ENCODE measurements at regions not wholly inside any gene's neighbourhood (a gene's known extent, or its start where the extent isn't known, plus 50 kb on each side); places are given as distances from the start of the nearest gene placed in this dataset.
"Not testable (repeated sequence)": the region's sequence is repeated elsewhere in the genome, so short reads cannot be mapped to it uniquely, and the experiment has no call there.

DNA sequence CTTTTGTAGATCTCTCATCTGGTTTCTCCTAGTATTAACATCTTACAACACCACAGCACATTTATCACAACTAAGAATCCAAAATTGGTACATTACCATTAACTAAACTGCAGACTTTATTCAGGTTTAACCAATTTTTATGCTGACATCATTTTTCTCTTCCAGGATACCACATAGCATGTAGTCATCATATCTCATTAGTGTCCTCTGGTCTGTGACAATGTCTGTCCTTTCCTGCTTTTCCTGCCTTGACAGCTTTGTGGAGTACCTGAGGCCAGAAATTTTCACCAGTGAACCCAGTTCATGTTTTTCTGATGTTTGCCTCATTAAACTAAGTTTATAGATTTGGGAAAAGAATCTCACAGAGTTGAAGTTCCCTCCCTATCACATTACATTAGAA lies 294.7 kb upstream of the TNC start:
- no peak for DNase-seq

DNA sequence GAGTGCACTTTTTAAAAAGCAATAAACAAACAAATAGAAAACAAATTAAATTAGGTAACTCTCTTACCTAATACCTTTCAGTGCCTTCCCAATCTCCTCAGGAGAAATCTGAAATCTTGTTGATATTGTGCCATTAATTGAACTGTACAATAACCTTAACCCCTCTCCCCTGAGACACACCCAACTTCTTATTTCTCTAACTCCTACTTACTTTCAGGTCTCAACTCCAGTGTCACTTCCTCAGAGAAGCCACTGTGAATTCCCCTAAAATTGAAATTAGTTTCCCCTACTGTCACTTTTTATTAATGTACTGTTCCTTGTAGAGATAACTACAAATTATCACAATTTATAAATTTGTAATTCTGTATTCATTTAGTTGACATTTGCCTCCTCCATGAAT lies 295.3 kb upstream of the TNC start:
- DNase-seq: no peak

DNA sequence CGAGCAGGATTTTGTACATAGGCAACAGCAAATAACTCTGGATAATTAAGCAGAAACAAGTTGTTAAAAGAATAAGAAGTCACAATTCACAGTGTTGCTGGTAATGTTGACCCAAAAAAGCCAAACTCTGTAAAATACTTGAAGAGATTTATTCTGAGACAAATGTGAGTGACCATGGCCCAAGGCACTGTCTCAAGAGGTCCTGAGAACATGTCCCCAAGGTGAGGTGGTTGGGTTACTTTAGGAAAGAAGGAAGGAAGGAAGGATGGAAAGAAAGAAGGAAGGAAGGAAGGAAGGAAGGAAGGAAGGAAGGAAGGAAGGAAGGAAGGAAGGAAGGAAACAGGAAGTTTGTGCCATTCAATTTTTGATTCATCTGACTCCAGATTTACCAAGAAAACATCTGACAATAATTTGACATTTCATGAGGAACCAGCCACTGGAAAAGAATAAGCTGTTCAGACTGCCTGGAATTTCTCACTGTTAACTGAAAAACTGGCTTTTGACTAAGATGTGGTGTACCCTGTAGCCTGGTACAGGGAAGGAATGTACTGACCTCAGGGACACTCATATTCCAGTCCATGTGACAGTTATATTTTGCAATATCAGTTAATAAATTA lies 295.9 kb upstream of the TNC start:
- DNase-seq: no peak

DNA sequence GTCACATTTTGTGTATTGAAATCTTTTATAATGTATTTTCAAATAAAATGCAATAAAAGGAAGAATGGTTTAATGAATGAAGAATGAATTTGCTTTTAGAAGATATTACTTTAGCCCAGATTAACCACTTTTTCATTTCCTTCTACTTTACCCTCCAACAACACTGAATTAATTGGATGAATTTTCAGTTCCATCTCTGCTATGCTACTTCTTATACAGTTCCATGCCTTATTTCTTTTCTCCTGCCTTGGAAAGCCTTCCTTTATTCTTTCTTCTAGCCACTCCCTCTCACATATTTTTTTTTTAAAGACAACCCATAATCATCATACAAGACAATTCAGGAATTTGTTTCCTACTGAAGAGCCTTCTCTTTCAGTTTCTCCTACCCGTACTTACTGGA lies 296.6 kb upstream of the TNC start:
- DNase-seq: no peak

DNA sequence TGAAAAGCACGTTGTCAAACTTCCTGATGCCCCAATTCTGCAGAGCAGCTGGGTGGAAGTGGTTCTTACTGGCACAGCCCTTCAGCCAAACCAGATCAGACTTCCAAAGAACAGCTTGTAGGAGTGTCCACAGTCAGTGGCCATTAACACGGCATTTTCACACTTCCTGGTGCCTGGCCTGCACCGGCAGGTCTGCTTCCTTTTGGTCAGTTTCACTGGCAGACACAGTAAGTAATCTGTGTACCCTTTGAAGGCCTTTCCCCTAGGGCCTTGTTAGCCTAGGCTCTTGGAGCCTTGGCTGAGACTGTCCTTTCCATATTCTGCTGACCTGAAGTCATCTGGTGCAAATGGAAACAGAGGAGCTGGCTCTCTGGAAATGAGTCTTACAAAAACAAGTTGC lies 297.5 kb upstream of the TNC start:
- DNase-seq: no peak

DNA sequence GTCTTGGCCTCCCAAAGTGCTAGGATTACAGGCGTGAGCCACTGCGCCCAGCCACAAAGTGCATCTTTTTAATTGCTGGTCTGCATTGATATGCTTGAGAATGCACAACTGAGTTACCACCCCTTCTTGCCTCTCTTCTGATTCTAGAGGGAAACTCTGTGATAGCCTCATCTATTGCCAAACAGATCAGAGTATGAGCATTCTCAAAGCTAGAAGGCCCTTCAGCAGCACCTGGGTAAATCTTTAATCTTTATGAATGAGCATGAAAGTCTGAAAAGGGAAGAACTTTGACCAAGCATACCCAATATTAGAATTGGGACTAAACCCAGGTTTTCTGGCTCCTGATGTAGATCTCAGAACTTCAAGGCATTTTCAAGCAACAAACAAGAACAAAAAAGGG lies 298.3 kb upstream of the TNC start:
- DNase-seq: no peak

DNA sequence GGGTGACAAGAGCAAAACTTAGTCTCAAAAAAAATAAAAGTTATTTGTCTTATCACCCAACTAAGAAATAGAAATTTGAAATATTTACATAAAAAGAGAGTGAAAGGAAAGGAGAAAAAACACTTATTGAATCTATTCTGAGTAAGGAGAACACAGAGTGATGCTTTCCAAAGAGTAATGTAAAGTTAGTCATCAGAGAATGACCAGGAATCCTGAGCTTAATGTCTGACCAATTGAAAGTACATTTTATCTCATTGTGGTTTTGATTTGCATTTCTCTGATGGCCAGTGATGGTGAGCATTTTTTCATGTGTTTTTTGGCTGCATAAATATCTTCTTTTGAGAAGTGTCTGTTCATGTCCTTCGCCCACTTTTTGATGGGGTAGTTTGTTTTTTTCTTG lies 300.2 kb upstream of the TNC start:
- not testable (repeated sequence) for DNase-seq

DNA sequence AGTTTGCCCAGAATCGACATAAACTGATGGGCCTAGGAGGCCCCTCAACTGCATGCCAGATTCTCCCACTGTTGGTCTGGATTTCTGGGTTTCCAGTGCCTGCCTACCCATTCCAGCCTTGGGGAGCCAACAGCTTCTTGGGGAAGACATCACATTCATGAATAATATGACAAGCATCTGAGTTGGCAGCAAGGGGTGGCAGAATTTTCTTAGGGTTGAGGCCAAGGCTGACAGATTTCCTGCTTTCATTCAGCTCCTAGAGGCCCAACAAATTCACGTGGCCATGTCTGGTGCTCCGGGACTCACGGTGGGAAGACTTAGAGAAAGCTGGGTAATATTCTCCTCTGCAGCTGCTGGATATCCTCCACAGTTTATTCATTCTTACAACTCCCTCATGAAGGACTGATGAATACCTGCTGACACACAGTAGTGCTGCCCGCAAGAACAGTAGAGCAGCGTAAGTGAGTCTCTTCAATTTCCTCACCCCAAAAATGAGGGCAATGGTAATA lies 305.0 kb upstream of the TNC start:
- no peak for DNase-seq

DNA sequence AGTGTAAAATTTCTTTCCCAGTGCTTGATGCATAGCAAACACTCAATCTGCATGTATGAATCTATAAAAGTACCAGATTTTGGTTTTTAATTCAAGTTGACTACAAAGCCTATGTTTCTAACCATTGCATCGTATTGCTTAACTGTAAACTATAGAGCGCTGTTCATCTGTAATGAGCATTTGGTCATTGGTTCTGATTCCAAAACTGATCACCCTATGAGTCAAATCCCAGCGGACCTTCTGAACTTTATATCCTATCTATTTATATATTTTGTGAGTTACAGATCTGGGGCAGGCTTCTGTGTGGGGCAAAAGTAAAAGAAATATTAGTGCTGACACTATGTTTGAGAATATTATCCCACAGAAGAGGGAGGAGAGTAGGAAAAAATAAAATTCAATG lies 305.7 kb upstream of the TNC start:
- DNase-seq: no peak

DNA sequence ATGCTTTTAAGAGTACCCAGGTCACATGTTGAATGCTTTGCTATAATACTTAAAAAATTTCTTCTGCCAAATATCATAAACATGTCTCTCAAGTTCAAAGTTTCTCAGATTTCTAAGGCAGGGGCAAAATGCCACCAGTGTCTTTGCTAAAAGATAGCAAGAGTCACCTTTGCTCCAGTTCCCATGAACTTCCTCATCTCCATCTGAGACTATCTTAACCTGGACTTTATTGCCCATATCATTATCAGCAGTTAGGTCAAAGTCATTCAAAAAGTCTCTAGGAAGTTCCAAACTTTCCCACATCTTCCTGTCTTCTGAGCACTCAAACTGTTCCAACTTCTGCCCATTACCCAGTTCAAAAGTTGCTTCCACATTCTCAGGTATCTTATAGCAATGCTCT lies 307.6 kb upstream of the TNC start:
- DNase-seq: no peak

DNA sequence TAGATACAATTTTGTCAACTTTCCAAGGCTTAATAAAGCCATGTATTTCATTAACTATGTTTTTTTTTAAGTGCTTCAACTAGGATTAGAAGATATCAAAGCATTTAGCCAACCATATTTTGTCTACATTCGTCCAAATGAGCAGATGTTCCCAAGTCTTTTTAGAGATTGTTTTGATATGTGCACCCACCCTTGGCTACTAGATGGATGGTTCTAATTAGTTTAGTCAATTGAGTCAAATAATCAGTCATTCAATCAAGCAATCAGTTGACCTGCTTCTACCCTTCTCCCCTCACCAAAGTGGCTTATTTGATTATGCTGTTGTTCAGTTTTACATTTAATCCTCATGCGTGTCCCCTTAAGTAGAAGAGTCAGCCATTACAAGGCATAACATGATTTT lies 319.5 kb upstream of the TNC start:
- DNase-seq: no peak

DNA sequence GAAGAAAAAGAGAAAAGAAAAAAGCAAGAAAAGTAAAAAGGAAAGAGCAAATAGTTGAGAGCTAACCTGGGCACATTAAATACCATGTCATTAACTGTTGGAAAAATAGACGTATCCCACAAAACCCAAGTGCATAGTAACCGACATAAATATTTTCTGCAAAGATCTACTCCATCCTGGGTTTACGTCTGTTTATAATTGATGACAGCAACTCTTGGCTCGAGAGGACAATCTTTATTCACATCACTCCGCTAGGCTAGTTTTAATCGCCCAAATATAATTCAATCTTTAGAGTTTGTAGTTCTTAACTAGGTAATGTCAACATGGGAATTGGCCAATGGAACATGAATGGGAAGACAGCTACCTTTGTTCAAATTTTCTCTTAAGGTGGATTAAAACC lies 321.7 kb upstream of the TNC start:
- no peak for DNase-seq

DNA sequence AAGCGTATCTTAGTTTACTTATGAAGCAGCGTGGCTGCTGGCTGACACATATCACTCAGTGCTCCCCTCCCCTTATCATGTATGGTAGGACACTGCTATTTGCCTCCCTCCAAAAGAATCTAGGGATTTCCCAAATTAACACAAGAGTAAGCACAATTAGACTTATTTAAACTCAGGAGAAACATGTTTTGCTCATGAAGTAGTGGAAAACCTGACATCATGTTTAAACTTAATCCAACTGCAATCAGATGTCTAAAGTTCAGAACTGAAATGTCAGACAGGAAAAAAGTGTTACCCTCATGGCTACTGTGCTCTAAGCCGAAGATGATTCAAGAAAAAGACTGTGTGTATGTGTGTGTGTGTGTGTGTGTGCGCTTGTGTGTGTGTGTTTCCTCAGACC lies 324.1 kb upstream of the TNC start:
- DNase-seq: no peak

DNA sequence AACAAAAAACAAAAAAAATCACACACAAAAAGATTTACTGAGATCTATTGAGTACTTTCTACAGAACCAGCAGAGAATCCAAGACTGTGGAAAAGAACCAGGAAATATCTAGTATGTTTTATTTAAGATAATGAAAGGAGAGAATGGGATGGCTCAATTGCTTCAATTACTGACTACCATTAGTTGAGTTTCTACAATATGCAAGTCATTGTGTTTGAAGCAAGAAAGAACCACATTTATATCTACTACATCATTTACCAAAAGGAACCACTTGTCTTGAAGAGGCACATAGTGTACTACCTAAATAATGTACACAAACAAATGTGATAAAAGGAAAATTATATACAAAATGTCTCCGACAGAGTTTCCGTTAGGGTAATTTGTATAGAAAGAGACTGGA lies 325.9 kb upstream of the TNC start:
- no peak for DNase-seq

DNA sequence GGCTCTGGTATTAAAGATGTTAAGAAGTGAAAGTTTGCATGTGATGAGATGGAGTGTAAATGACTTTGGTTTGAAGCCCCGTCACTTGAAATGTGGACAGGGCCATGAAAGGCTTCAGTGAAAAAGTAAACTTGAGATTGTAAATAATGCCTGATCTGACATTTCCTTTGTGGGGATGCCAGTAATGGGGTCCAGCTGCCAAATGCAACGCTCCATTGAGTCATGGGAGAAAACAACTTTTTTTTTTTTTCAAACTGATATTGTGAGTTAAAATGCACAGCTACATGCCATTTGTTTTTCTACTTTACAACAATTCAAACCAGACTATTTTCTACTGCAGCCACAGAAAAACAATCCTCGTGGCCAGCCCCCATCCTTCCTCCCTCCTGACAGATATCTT lies 327.0 kb upstream of the TNC start:
- no peak for DNase-seq

DNA sequence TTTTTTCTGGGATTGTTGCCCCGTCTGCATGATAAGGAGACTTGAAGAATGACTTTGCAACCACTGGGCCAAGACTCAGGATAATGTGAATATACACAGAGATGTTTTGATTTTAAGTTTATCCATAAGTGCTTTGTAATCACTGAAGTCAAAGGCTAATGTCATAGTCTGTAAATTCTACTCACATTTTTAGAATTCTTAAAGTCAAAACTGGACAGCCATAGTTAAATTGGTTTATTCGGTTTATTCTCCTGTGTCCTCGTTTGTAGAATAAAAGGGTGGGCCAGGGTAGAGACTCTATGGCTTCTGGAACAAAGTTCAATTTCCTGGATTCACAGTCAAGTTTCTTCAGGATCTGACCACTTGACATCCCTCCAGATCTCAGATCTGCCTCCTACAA lies 327.7 kb upstream of the TNC start:
- DNase-seq: no peak

DNA sequence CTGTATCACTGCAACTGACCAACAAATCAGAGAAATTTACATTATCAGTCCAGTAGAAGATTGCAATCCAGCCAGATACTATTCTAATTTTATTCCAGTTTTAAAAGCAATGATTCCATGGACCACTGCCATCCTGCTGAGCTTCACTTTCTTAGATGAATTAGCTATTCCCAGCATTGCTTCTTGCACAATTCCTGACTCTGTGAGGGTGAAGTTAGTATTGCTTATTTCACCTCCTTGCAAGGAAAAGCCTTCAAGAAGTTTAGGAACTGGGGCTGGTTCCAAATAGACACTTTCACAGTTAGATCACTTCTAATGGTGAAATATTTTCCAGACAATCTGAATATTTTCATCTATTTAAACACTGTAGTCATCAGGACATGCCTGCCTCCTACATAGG lies 338.6 kb upstream of the TNC start:
- DNase-seq: no peak

DNA sequence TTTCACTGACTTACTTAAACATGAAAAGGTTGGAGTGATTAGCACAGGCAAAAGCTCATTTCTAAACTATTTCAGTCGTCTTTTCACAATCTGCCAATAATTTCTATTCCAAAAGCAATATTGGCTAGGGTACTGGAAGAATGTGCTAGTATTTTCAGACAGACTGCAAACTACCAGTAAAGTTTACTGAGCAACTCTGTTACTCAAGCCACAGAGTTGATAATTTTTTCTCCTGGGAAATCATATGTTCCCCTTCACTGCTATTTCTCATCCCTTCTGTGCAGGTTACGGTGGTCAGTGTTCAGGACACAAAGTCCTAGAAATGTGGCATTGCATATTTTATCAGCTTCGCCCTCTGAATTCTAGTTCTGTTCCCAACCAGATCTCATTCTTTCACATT lies 343.3 kb upstream of the TNC start:
- no peak for DNase-seq

DNA sequence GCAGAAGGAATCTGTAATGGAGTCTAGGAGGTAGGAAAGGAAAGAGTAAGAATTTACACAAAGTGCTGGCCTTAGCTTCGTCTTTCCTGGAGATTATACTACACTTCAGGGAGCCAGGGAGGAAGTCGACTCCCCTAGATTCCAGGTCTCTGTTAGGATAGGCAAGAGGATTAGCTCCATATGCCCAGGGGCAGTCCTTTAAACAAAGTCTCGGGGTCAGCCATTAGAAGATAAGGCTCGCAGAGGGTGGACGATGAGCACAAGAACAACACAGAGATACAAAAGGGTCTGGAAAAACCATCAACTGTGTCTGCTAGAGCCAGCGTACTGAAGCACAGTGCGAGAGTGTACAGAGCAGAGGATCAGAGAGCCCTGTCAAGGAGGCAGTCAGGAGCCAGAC lies 344.7 kb upstream of the TNC start:
- no peak for DNase-seq

DNA sequence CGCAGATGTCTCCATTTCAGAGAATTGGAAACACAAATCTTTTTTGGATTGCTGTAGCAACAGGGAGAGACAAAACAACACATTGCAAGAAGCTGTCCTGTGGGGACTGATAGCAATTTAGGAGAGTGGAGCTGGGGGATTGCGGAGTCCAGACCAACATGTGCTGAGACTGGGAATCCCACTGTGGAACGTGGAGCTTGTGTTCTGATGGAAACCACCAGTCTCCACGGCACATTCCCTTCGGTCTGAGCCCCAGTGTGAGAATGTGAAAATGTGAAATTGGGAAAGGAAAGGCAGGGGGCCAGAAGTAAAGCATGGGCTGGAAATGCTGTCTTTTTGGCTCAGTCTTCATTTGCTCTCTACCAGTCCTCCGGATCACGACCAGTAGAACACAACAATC lies 348.8 kb upstream of the TNC start:
- DNase-seq: no peak

DNA sequence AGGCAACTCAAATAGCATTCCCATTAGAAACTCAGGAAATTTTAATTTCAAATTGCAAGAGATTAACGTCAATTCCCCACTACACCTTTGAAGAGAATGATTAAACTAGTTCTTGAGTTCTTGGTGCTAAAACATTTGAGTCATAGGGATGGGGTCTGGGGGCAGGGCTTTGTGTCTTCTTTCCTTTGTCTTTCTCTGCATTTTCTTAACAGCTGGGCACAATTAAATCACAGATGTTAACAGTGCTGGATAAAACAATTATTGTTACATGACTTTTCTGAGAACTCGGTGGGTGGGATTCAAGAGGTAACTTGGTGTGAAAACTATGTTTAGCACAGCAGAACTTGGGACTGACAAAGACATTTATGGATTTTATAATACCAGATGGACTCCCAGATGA lies 351.9 kb upstream of the TNC start:
- DNase-seq: no peak

DNA sequence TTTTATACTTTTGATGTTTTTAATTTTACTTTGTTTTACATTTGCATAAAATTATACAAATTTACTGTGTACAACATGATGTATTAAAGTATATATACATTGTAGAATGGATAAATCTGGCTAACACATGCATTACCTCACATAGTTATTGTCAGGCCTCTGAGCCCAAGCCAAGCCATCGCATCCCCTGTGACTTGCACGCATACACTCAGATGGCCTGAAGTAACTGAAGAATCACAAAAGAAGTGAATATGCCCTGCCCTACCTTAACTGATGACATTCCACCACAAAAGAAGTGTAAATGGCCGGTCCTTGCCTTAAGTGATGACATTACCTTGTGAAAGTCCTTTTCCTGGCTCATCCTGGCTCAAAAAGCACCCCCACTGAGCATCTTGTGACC lies 355.1 kb upstream of the TNC start:
- DNase-seq: not testable (repeated sequence)

DNA sequence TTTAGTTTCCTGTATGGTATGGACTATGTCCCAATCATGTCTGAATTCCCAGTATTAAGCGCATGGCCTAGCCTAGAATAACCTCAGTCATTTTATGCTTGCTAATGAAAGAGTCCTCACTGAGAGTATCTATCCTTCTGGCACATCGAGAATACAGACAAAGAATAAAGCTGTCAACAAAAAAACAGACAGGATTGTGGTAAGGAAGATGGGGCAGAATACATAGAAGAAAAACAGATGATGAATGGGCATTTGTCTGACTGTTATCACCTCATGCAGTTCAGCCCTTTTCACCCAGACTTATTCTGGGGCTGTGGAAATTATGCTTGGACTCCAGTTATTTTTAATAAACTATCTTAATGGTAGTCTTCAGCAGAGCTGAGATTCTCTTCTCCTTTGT lies 363.8 kb upstream of the TNC start:
- no peak for DNase-seq

DNA sequence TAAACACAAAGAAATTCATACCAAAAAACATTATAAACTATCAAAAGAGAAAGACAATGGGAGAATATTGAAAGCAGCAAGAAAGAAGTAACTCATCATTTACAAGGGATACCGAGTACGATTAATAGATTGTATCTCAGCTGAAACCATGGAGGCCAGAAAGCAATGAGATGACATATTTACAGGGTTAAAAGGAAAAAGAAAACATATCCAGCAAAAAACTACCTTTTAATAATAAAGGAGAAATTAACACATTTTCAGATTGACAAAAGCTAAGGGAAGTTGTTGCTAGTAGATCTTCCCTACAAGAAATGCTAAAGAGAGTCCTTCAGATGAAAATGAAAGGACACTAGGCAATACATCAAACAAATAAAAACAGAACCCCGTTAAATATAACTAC lies 364.8 kb upstream of the TNC start:
- DNase-seq: no peak

DNA sequence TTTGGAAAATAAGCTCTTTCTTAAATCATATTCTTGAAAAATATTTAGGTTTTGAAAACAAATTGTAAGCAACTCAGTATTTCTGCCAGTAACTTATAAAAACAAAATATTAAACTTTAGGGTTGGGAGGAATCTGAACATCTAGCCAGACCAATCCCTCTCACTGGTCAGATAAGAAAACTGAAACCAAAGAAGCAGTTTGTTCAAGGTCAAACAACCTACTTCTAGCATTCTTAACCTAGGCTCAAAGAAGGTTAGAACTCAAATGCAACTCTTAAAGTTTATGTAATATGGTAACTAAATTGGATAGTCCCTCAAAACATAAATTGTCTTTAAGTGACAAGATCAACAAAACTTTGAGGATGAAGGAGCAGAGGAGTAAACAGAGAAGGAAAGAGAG lies 374.9 kb upstream of the TNC start:
- no peak for DNase-seq

DNA sequence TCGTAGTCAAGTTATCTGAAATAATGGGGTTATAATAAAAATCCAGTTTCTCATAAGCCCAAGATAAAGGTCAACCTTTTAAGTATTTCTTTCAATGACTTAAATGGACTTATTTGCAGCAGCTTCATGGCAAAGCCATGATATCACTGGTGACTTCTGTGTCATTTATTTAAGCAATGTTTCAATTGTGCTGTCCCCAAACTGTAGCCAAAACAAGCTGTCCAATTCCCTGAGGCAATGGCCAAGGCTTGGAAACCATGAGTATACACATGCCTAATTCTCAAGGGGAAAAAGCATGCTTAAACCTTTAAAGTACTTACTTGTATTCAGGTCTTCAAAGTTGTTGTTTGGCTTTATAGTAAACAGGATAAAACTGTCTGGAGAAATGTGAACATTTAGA lies 376.4 kb upstream of the TNC start:
- DNase-seq: no peak
